H1 (cell line): ENCODE measurements at regions not wholly inside any gene's neighbourhood (a gene's known extent, or its start where the extent isn't known, plus 50 kb on each side); places are given as distances from the start of the nearest gene placed in this dataset.

Experiments
- CTCF ChIA-PET: fragments of 300-600 bp; sonication (Branson Sonifier 250); formaldehyde crosslinking; loops from one replicate; lab custom pipeline; 2021; ENCODE audit not compliant: partially characterized antibody; lab: Charles Lee
- POLR2A ChIA-PET: fragments of 300-600 bp; sonication (Branson Sonifier 250); formaldehyde crosslinking; loops from one replicate; lab custom pipeline; 2021; ENCODE audit warnings: inconsistent platforms; ENCODE audit not compliant: partially characterized antibody; lab: Charles Lee
- DNase-seq, 2 experiments: peaks; one replicate each; pipeline versions ENCODE4 v3.0.0 to v3.0.0-alpha.2; 2010 to 2022; ENCODE audit warnings: low spot score in 2 of 2, low read depth in 1 of 2, mixed read lengths in 1 of 2
- FAIRE-seq: peaks from 2 replicates; lab custom pipeline; 2011; peaks lifted over from hg19 to GRCh38; lab: Jason Lieb, UNC
- H2AFZ ChIP-seq: 2 replicates; pipeline ENCODE4 v1.8.1; 2012; ENCODE audit warnings: low read length, inconsistent platforms
- H2AK5ac ChIP-seq: 2 replicates; pipeline ENCODE4 v1.6.1; 2013; ENCODE audit warnings: low read depth, low read length
- H2BK120ac ChIP-seq: replicated peaks from 2 replicates; pipeline ENCODE3; 2013; ENCODE audit warnings: low read depth, low read length, inconsistent platforms
- H2BK12ac ChIP-seq: 2 replicates; pipeline ENCODE4 v1.6.1; 2013; ENCODE audit warnings: low read depth, low read length
- H2BK15ac ChIP-seq: 2 replicates; pipeline ENCODE4 v1.6.1; 2013; ENCODE audit warnings: low read length
- H2BK20ac ChIP-seq: 2 replicates; pipeline ENCODE4 v1.6.1; 2013; ENCODE audit warnings: low read length
- H2BK5ac ChIP-seq: 2 replicates; pipeline ENCODE4 v1.6.1; 2013; ENCODE audit warnings: low read depth, low read length
- H3K14ac ChIP-seq: 2 replicates; pipeline ENCODE4 v1.6.1; 2013; ENCODE audit warnings: inconsistent platforms; ENCODE audit not compliant: insufficient read length
- H3K18ac ChIP-seq: 2 replicates; pipeline ENCODE4 v1.6.1; 2013; ENCODE audit warnings: low read length; ENCODE audit errors: extremely low read depth
- H3K23ac ChIP-seq: 2 replicates; pipeline ENCODE4 v1.6.1; 2013; ENCODE audit warnings: inconsistent platforms; ENCODE audit not compliant: insufficient read length
- H3K23me2 ChIP-seq: 2 replicates; pipeline ENCODE4 v1.6.1; 2013; ENCODE audit warnings: low read depth, low read length
- H3K27ac ChIP-seq: 2 replicates; pipeline ENCODE4 v1.6.1; 2011; ENCODE audit warnings: low read depth, low read length, inconsistent platforms
- H3K27me3 ChIP-seq, 4 experiments: replicated peaks in 1 of 4; 1 replicate in 1 of 4; 2 replicates in 3 of 4; pipeline versions ENCODE4 v1.6.1 to v1.8.1; 2011 to 2013; ENCODE audit warnings: low read length in 3 of 4, mild to moderate bottlenecking in 3 of 4, inconsistent platforms in 2 of 4, mixed read lengths in 2 of 4, moderate library complexity in 1 of 4; ENCODE audit not compliant: control insufficient read depth in 3 of 4, insufficient read depth in 3 of 4; ENCODE audit errors: extremely low read depth in 1 of 4
- H3K36me3 ChIP-seq, 4 experiments: 2 replicates each; pipeline versions ENCODE4 v1.6.1 to v1.8.1; 2011 to 2013; ENCODE audit warnings: mild to moderate bottlenecking in 4 of 4, low read length in 3 of 4, moderate library complexity in 2 of 4, control low read depth in 1 of 4, inconsistent platforms in 1 of 4; ENCODE audit not compliant: insufficient read depth in 4 of 4, control insufficient read depth in 2 of 4
- H3K4ac ChIP-seq: replicated peaks from 2 replicates; pipeline ENCODE3; 2013; ENCODE audit warnings: low read length, low read depth, mixed read lengths, inconsistent platforms; ENCODE audit not compliant: insufficient read length
- H3K4me1 ChIP-seq, 4 experiments: replicated peaks in 1 of 4; 1 replicate in 1 of 4; 2 replicates in 3 of 4; pipeline versions ENCODE4 v1.6.1 to v1.8.1; 2011 to 2013; ENCODE audit warnings: low read length in 3 of 4, inconsistent platforms in 2 of 4, mixed read lengths in 1 of 4; ENCODE audit not compliant: insufficient read depth in 4 of 4, control insufficient read depth in 3 of 4
- H3K4me2 ChIP-seq, 2 experiments: 2 replicates each; pipeline versions ENCODE4 v1.6.1 to v1.8.1; 2011 to 2013; ENCODE audit warnings: low read depth in 2 of 2, low read length in 2 of 2, control low read depth in 1 of 2, inconsistent platforms in 1 of 2, mild to moderate bottlenecking in 1 of 2; ENCODE audit not compliant: insufficient read depth in 1 of 2
- H3K4me3 ChIP-seq, 4 experiments: fragments of 200-600, 300-600 bp in 1 of 4; sonication (generic), shearing (Covaris generic), sonication (Bioruptor Twin) in 1 of 4; 2 replicates each; pipeline versions ENCODE4 v1.5.1 to v1.8.1; 2011 to 2016; ENCODE audit warnings: low read length in 4 of 4, low read depth in 3 of 4, control low read depth in 2 of 4, inconsistent platforms in 2 of 4, mild to moderate bottlenecking in 2 of 4, mixed read lengths in 1 of 4, moderate library complexity in 1 of 4; ENCODE audit not compliant: insufficient read depth in 2 of 4; ENCODE audit errors: extremely low read depth in 1 of 4
- H3K56ac ChIP-seq: replicated peaks from 2 replicates; pipeline ENCODE3; 2013; ENCODE audit warnings: low read depth, mild to moderate bottlenecking, mixed read lengths, low read length, inconsistent platforms; ENCODE audit not compliant: insufficient read length
- H3K79me1 ChIP-seq: 2 replicates; pipeline ENCODE4 v1.6.1; 2013; ENCODE audit warnings: low read depth, low read length, control low read depth
- H3K79me2 ChIP-seq, 2 experiments: 2 replicates each; pipeline versions ENCODE4 v1.6.1 to v1.8.1; 2012 to 2013; ENCODE audit warnings: low read length in 2 of 2, mild to moderate bottlenecking in 2 of 2, inconsistent platforms in 1 of 2; ENCODE audit not compliant: insufficient read depth in 2 of 2, control insufficient read depth in 1 of 2
- H3K9ac ChIP-seq, 4 experiments: replicated peaks in 1 of 4; 1 replicate in 1 of 4; 2 replicates in 3 of 4; pipeline versions ENCODE4 v1.6.1 to v1.8.1; 2011 to 2013; ENCODE audit warnings: low read depth in 3 of 4, low read length in 3 of 4, control low read depth in 2 of 4, mild to moderate bottlenecking in 2 of 4, moderate library complexity in 2 of 4, inconsistent platforms in 1 of 4; ENCODE audit errors: extremely low read depth in 1 of 4
- H3K9me3 ChIP-seq, 2 experiments: 2 replicates each; pipeline versions ENCODE4 v1.6.1 to v1.8.1; 2012 to 2013; ENCODE audit warnings: mild to moderate bottlenecking in 2 of 2, moderate library complexity in 2 of 2, control low read depth in 1 of 2, inconsistent platforms in 1 of 2, low read depth in 1 of 2, low read length in 1 of 2, mixed read lengths in 1 of 2; ENCODE audit not compliant: insufficient read depth in 2 of 2
- H4K20me1 ChIP-seq, 2 experiments: replicated peaks in 1 of 2; 2 replicates each; pipeline versions ENCODE3 to v1.8.1; 2011 to 2013; ENCODE audit warnings: inconsistent platforms in 2 of 2, low read length in 2 of 2, mild to moderate bottlenecking in 1 of 2; ENCODE audit not compliant: insufficient read depth in 2 of 2, control insufficient read depth in 1 of 2
- H4K5ac ChIP-seq: 2 replicates; pipeline ENCODE4 v1.6.1; 2013; ENCODE audit warnings: low read length, low read depth, mixed read lengths, inconsistent platforms; ENCODE audit not compliant: insufficient read length
- H4K8ac ChIP-seq: 2 replicates; pipeline ENCODE4 v1.8.0; 2013; ENCODE audit warnings: mild to moderate bottlenecking, moderate library complexity, low read length, inconsistent platforms; ENCODE audit not compliant: insufficient read depth; ENCODE audit errors: extremely low read depth
- H4K91ac ChIP-seq: replicated peaks from 2 replicates; pipeline ENCODE3; 2013; ENCODE audit warnings: low read length, mixed read lengths, inconsistent platforms; ENCODE audit not compliant: insufficient read length
- BCL11A ChIP-seq, 2 experiments: IDR thresholded peaks; one replicate each; pipeline ENCODE4 v1.6.1; 2011; ENCODE audit warnings: low read depth in 2 of 2, low read length in 2 of 2, mild to moderate bottlenecking in 2 of 2
- E2F6 ChIP-seq: IDR thresholded peaks from 2 replicates; pipeline ENCODE4 v1.6.1; 2012; ENCODE audit warnings: inconsistent platforms
- HDAC6 ChIP-seq: IDR thresholded peaks from one replicate; pipeline ENCODE4 v1.7.1; 2012; ENCODE audit warnings: low read depth, mild to moderate bottlenecking, inconsistent platforms, low read length, moderate library complexity
- KDM4A ChIP-seq: IDR thresholded peaks from one replicate; pipeline ENCODE4 v1.7.1; 2012; ENCODE audit warnings: low read depth, mild to moderate bottlenecking, moderate library complexity, low read length, inconsistent platforms; ENCODE audit not compliant: severe bottlenecking
- POLR2AphosphoS5 ChIP-seq: IDR thresholded peaks from 2 replicates; pipeline ENCODE4 v1.6.1; 2011; ENCODE audit warnings: low read depth, low read length
- RAD21 ChIP-seq, 2 experiments: IDR thresholded peaks in 1 of 2; conservative IDR thresholded peaks in 1 of 2; 2 replicates each; pipeline ENCODE4 v1.6.1; 2011; ENCODE audit warnings: low read depth in 2 of 2, low read length in 2 of 2, improper control_type of control experiment in 1 of 2, inconsistent platforms in 1 of 2, mild to moderate bottlenecking in 1 of 2, moderate library complexity in 1 of 2
- RNF2 ChIP-seq: fragments of 200-900, 300-1000 bp; sonication (generic); IDR thresholded peaks from 2 replicates; pipeline ENCODE4 v1.7.1; 2016; ENCODE audit warnings: borderline replicate concordance, low read depth, mild to moderate bottlenecking, antibody characterized with exemption, low read length; ENCODE audit not compliant: poor library complexity, severe bottlenecking; ENCODE audit errors: missing control alignments
- SP1 ChIP-seq: IDR thresholded peaks from 2 replicates; pipeline ENCODE4 v1.6.1; 2011; ENCODE audit warnings: low read depth, low read length
- TEAD4 ChIP-seq: IDR thresholded peaks from 2 replicates; pipeline ENCODE4 v1.6.1; 2012; ENCODE audit warnings: low read depth, low read length, inconsistent platforms, mixed read lengths
- YY1 ChIP-seq: IDR thresholded peaks from 2 replicates; pipeline ENCODE4 v1.6.1; 2011; ENCODE audit warnings: low read depth, mild to moderate bottlenecking, low read length
- WGBS, 2 experiments: shearing (Covaris generic) in 1 of 2; methylation state at CpG; one replicate each; pipeline versions ENCODE4 v1.1.6 to v1.1.7; 2013 to 2015; ENCODE audit warnings: low lambda C conversion rate in 2 of 2, mixed read lengths in 2 of 2, inconsistent platforms in 1 of 2, low coverage in 1 of 2, missing lambda C conversion rate in 1 of 2; ENCODE audit not compliant: insufficient replicate concordance in 2 of 2, insufficient coverage in 1 of 2, insufficient read length in 1 of 2; ENCODE audit errors: extremely low coverage in 1 of 2, missing lambda C conversion rate in 1 of 2; 5-methylcytosine and 5-hydroxymethylcytosine counted together

- POLR2A ChIA-PET = no interaction called here
- FAIRE-seq = no peak
- WGBS, 2 experiments = 90% methylated on average over 17 of the region's 18 CpGs; no CpG with 5 or more reads in 1 of the 2 experiments
- TF ChIP-seq HDAC6 = no peak
- TF ChIP-seq RAD21 (IDR thresholded peaks at IDR 0.05 in 1 of 2, conservative IDR thresholded peaks at IDR 0.05 in 1 of 2; ENCODE audit: low read depth in 2 of 2, low read length in 2 of 2) = no peak
- no peak for TF ChIP-seq RNF2
- TF ChIP-seq TEAD4 = no peak
- no peak for TF ChIP-seq BCL11A (IDR thresholded peaks at IDR 0.05; ENCODE audit: low read depth in 2 of 2, low read length in 2 of 2)
- no peak for TF ChIP-seq POLR2AphosphoS5
- TF ChIP-seq YY1 = no peak
- no peak for TF ChIP-seq SP1
- TF ChIP-seq KDM4A = no peak
- no peak for TF ChIP-seq E2F6
Measured at GRCh38 chr22:48352086-48352911, 1475.4 kb downstream of the BRD1 start.

More at GRCh38 chr22:48352086-48352911, 1475.4 kb downstream of the BRD1 start:
- Histone ChIP-seq H4K5ac (no peak overlapping the region), H3K79me1 (no peaks in the 10 kb centered on the region), H2BK20ac (0 out of 2 replicates have a peak overlapping the region, but pooled peaks have one; percentile 3), H3K23ac (no peak overlapping the region), H4K8ac (no peak overlapping the region), H2AK5ac (no peak overlapping the region; the same call in 1 of the 2 replicates), H2BK15ac (no peak overlapping the region), H2BK5ac (no peak overlapping the region), H3K79me2 (no peaks in the 10 kb centered on the region), H4K91ac (no peak overlapping the region), H3K4ac (no peak overlapping the region), H3K4me2 (no peak overlapping the region), H2AFZ (no peak overlapping the region), H3K9me3 (no peaks in the 10 kb centered on the region), H3K56ac (no peak overlapping the region), H3K27ac (no peak overlapping the region), H4K20me1 (peaks cover 0 to 4% of the 10 kb centered on the region in 2 experiments), H2BK12ac (no peak overlapping the region), H3K14ac (no peak overlapping the region), H3K4me3 (no peak overlapping the region), H3K23me2 (peaks cover 7% of the 10 kb centered on the region; the same call in 1 of the 2 replicates), H2BK120ac (no peak overlapping the region), H3K9ac (no peak overlapping the region), H3K27me3 (0 out of 7 replicates have a peak, but pooled peaks cover 0 to 2% (median under 1%) of the 10 kb centered on the region in 4 experiments), H3K4me1 (peaks cover 0 to 9% (median 4%) of the 10 kb centered on the region in 4 experiments; a peak in 4 of 7 replicates), H3K18ac (no peak overlapping the region), H3K36me3 (no peaks in the 10 kb centered on the region; a peak in 1 of 8 replicates)
- CTCF ChIA-PET = interaction anchor here (1.0 kb wide), 1 partner anchor 35 kb away, joined by 3 read pairs; no protein-coding TSS in a partner anchor
- DNase-seq = no peak
